ENCODE measurements at regions not wholly inside any gene's neighbourhood (a gene's known extent, or its start where the extent isn't known, plus 50 kb on each side); places are given as distances from the start of the nearest gene placed in this dataset.

- Histone ChIP-seq H3K9me3 (ENCODE audit: control insufficient read depth, insufficient read depth, low read length) (no peaks in the 10 kb centered on the region; the same call in 1 of the 2 replicates), H3K4me3 (ENCODE audit: low read depth, low read length) (no peak overlapping the region), H3K27me3 (ENCODE audit: control insufficient read depth, insufficient read depth, low read length) (no peaks in the 10 kb centered on the region), H3K27ac (ENCODE audit: low read depth, low read length) (no peak overlapping the region)
- ChIA-PET POLR2A (no interaction called here), CTCF (no interaction called here)
- no peak for TF ChIP-seq CTCF (IDR thresholded peaks at IDR 0.05; ENCODE audit: low read depth, low read length)
- DNase-seq (ENCODE audit: low read depth, low spot score), result no peak
Measured at GRCh38 chr17:77492446-77493237, 351.9 kb downstream of the SEC14L1 start.

GRCh38 chr17:77493238-77493820 is 352.6 kb downstream of the SEC14L1 start:
- POLR2A ChIA-PET, result interaction anchor here (0.6 kb wide), 1 partner anchor 68 kb away, joined by 4 read pairs; no protein-coding TSS in a partner anchor
- CTCF ChIA-PET, result interaction anchor here (1.3 to 2.4 kb wide), 2 partner anchors 60 to 63 kb away, joined by 4 to 19 read pairs; no protein-coding TSS in a partner anchor

GRCh38 chr17:77493901-77494663 is 353.3 kb downstream of the SEC14L1 start:
- DNase-seq (ENCODE audit: low read depth, low spot score), result no peak

More at GRCh38 chr17:77493238-77493820, 352.6 kb downstream of the SEC14L1 start:
- Histone ChIP-seq H3K27me3 (ENCODE audit: control insufficient read depth, insufficient read depth, low read length) (no peaks in the 10 kb centered on the region), H3K4me3 (ENCODE audit: low read depth, low read length) (no peak overlapping the region), H3K27ac (ENCODE audit: low read depth, low read length) (no peak overlapping the region), H3K9me3 (ENCODE audit: control insufficient read depth, insufficient read depth, low read length) (no peaks in the 10 kb centered on the region; the same call in 1 of the 2 replicates)
- no peak for TF ChIP-seq CTCF (IDR thresholded peaks at IDR 0.05; ENCODE audit: low read depth, low read length)
- DNase-seq (ENCODE audit: low read depth, low spot score), result no peak

GRCh38 chr17:77494664-77495435 is 354.1 kb downstream of the SEC14L1 start:
- DNase-seq (ENCODE audit: low read depth, low spot score), result peak; percentile 46
- no peak overlapping the region for H3K4me3 ChIP-seq (ENCODE audit: low read depth, low read length)
- H3K27me3 ChIP-seq (ENCODE audit: control insufficient read depth, insufficient read depth, low read length), result no peaks in the 10 kb centered on the region
- CTCF ChIA-PET, result interaction anchor here (0.6 to 2.4 kb wide), 7 partner anchors 17 to 163 kb away, joined by 3 to 21 read pairs (median 3); no protein-coding TSS in a partner anchor
- POLR2A ChIA-PET, result no interaction called here
- H3K27ac ChIP-seq (ENCODE audit: low read depth, low read length), result peak overlapping the region; percentile 39
- peak; percentile 97 for TF ChIP-seq CTCF (IDR thresholded peaks at IDR 0.05; ENCODE audit: low read depth, low read length)
- H3K9me3 ChIP-seq (ENCODE audit: control insufficient read depth, insufficient read depth, low read length), result no peaks in the 10 kb centered on the region; the same call in 1 of the 2 replicates

More at GRCh38 chr17:77493901-77494663, 353.3 kb downstream of the SEC14L1 start:
- Histone ChIP-seq H3K4me3 (ENCODE audit: low read depth, low read length) (no peak overlapping the region), H3K9me3 (ENCODE audit: control insufficient read depth, insufficient read depth, low read length) (no peaks in the 10 kb centered on the region; the same call in 1 of the 2 replicates), H3K27ac (ENCODE audit: low read depth, low read length) (peak overlapping the region; percentile 39), H3K27me3 (ENCODE audit: control insufficient read depth, insufficient read depth, low read length) (no peaks in the 10 kb centered on the region)
- CTCF ChIA-PET, result interaction anchor here (1.3 to 2.4 kb wide), 3 partner anchors 61 to 162 kb away, joined by 4 to 21 read pairs (median 19); no protein-coding TSS in a partner anchor
- no peak for TF ChIP-seq CTCF (IDR thresholded peaks at IDR 0.05; ENCODE audit: low read depth, low read length)
- POLR2A ChIA-PET, result interaction anchor here (0.6 kb wide), 1 partner anchor 69 kb away, joined by 4 read pairs; no protein-coding TSS in a partner anchor
